H1 (cell line): ENCODE measurements at regions not wholly inside any gene's neighbourhood (a gene's known extent, or its start where the extent isn't known, plus 50 kb on each side); places are given as distances from the start of the nearest gene placed in this dataset.

Experiments used
- CTCF ChIA-PET: fragments of 300-600 bp; sonication (Branson Sonifier 250); formaldehyde crosslinking; loops from one replicate; lab custom pipeline; 2021; ENCODE audit not compliant: partially characterized antibody; lab: Charles Lee
- POLR2A ChIA-PET: fragments of 300-600 bp; sonication (Branson Sonifier 250); formaldehyde crosslinking; loops from one replicate; lab custom pipeline; 2021; ENCODE audit warnings: inconsistent platforms; ENCODE audit not compliant: partially characterized antibody; lab: Charles Lee
- DNase-seq, 2 experiments: peaks; one replicate each; pipeline versions ENCODE4 v3.0.0 to v3.0.0-alpha.2; 2010 to 2022; ENCODE audit warnings: low spot score in 2 of 2, low read depth in 1 of 2, mixed read lengths in 1 of 2
- FAIRE-seq: peaks from 2 replicates; lab custom pipeline; 2011; peaks lifted over from hg19 to GRCh38; lab: Jason Lieb, UNC
- H2AFZ ChIP-seq: 2 replicates; pipeline ENCODE4 v1.8.1; 2012; ENCODE audit warnings: low read length, inconsistent platforms
- H2AK5ac ChIP-seq: 2 replicates; pipeline ENCODE4 v1.6.1; 2013; ENCODE audit warnings: low read depth, low read length
- H2BK120ac ChIP-seq: replicated peaks from 2 replicates; pipeline ENCODE3; 2013; ENCODE audit warnings: low read depth, low read length, inconsistent platforms
- H2BK12ac ChIP-seq: 2 replicates; pipeline ENCODE4 v1.6.1; 2013; ENCODE audit warnings: low read depth, low read length
- H2BK15ac ChIP-seq: 2 replicates; pipeline ENCODE4 v1.6.1; 2013; ENCODE audit warnings: low read length
- H2BK20ac ChIP-seq: 2 replicates; pipeline ENCODE4 v1.6.1; 2013; ENCODE audit warnings: low read length
- H2BK5ac ChIP-seq: 2 replicates; pipeline ENCODE4 v1.6.1; 2013; ENCODE audit warnings: low read depth, low read length
- H3K14ac ChIP-seq: 2 replicates; pipeline ENCODE4 v1.6.1; 2013; ENCODE audit warnings: inconsistent platforms; ENCODE audit not compliant: insufficient read length
- H3K18ac ChIP-seq: 2 replicates; pipeline ENCODE4 v1.6.1; 2013; ENCODE audit warnings: low read length; ENCODE audit errors: extremely low read depth
- H3K23ac ChIP-seq: 2 replicates; pipeline ENCODE4 v1.6.1; 2013; ENCODE audit warnings: inconsistent platforms; ENCODE audit not compliant: insufficient read length
- H3K23me2 ChIP-seq: 2 replicates; pipeline ENCODE4 v1.6.1; 2013; ENCODE audit warnings: low read depth, low read length
- H3K27ac ChIP-seq: 2 replicates; pipeline ENCODE4 v1.6.1; 2011; ENCODE audit warnings: low read depth, low read length, inconsistent platforms
- H3K27me3 ChIP-seq, 4 experiments: replicated peaks in 1 of 4; 1 replicate in 1 of 4; 2 replicates in 3 of 4; pipeline versions ENCODE4 v1.6.1 to v1.8.1; 2011 to 2013; ENCODE audit warnings: low read length in 3 of 4, mild to moderate bottlenecking in 3 of 4, inconsistent platforms in 2 of 4, mixed read lengths in 2 of 4, moderate library complexity in 1 of 4; ENCODE audit not compliant: control insufficient read depth in 3 of 4, insufficient read depth in 3 of 4; ENCODE audit errors: extremely low read depth in 1 of 4
- H3K36me3 ChIP-seq, 4 experiments: 2 replicates each; pipeline versions ENCODE4 v1.6.1 to v1.8.1; 2011 to 2013; ENCODE audit warnings: mild to moderate bottlenecking in 4 of 4, low read length in 3 of 4, moderate library complexity in 2 of 4, control low read depth in 1 of 4, inconsistent platforms in 1 of 4; ENCODE audit not compliant: insufficient read depth in 4 of 4, control insufficient read depth in 2 of 4
- H3K4ac ChIP-seq: replicated peaks from 2 replicates; pipeline ENCODE3; 2013; ENCODE audit warnings: low read length, low read depth, mixed read lengths, inconsistent platforms; ENCODE audit not compliant: insufficient read length
- H3K4me1 ChIP-seq, 4 experiments: replicated peaks in 1 of 4; 1 replicate in 1 of 4; 2 replicates in 3 of 4; pipeline versions ENCODE4 v1.6.1 to v1.8.1; 2011 to 2013; ENCODE audit warnings: low read length in 3 of 4, inconsistent platforms in 2 of 4, mixed read lengths in 1 of 4; ENCODE audit not compliant: insufficient read depth in 4 of 4, control insufficient read depth in 3 of 4
- H3K4me2 ChIP-seq, 2 experiments: 2 replicates each; pipeline versions ENCODE4 v1.6.1 to v1.8.1; 2011 to 2013; ENCODE audit warnings: low read depth in 2 of 2, low read length in 2 of 2, control low read depth in 1 of 2, inconsistent platforms in 1 of 2, mild to moderate bottlenecking in 1 of 2; ENCODE audit not compliant: insufficient read depth in 1 of 2
- H3K4me3 ChIP-seq, 4 experiments: fragments of 200-600, 300-600 bp in 1 of 4; sonication (generic), shearing (Covaris generic), sonication (Bioruptor Twin) in 1 of 4; 2 replicates each; pipeline versions ENCODE4 v1.5.1 to v1.8.1; 2011 to 2016; ENCODE audit warnings: low read length in 4 of 4, low read depth in 3 of 4, control low read depth in 2 of 4, inconsistent platforms in 2 of 4, mild to moderate bottlenecking in 2 of 4, mixed read lengths in 1 of 4, moderate library complexity in 1 of 4; ENCODE audit not compliant: insufficient read depth in 2 of 4; ENCODE audit errors: extremely low read depth in 1 of 4
- H3K56ac ChIP-seq: replicated peaks from 2 replicates; pipeline ENCODE3; 2013; ENCODE audit warnings: low read depth, mild to moderate bottlenecking, mixed read lengths, low read length, inconsistent platforms; ENCODE audit not compliant: insufficient read length
- H3K79me1 ChIP-seq: 2 replicates; pipeline ENCODE4 v1.6.1; 2013; ENCODE audit warnings: low read depth, low read length, control low read depth
- H3K79me2 ChIP-seq, 2 experiments: 2 replicates each; pipeline versions ENCODE4 v1.6.1 to v1.8.1; 2012 to 2013; ENCODE audit warnings: low read length in 2 of 2, mild to moderate bottlenecking in 2 of 2, inconsistent platforms in 1 of 2; ENCODE audit not compliant: insufficient read depth in 2 of 2, control insufficient read depth in 1 of 2
- H3K9ac ChIP-seq, 4 experiments: replicated peaks in 1 of 4; 1 replicate in 1 of 4; 2 replicates in 3 of 4; pipeline versions ENCODE4 v1.6.1 to v1.8.1; 2011 to 2013; ENCODE audit warnings: low read depth in 3 of 4, low read length in 3 of 4, control low read depth in 2 of 4, mild to moderate bottlenecking in 2 of 4, moderate library complexity in 2 of 4, inconsistent platforms in 1 of 4; ENCODE audit errors: extremely low read depth in 1 of 4
- H3K9me3 ChIP-seq, 2 experiments: 2 replicates each; pipeline versions ENCODE4 v1.6.1 to v1.8.1; 2012 to 2013; ENCODE audit warnings: mild to moderate bottlenecking in 2 of 2, moderate library complexity in 2 of 2, control low read depth in 1 of 2, inconsistent platforms in 1 of 2, low read depth in 1 of 2, low read length in 1 of 2, mixed read lengths in 1 of 2; ENCODE audit not compliant: insufficient read depth in 2 of 2
- H4K20me1 ChIP-seq, 2 experiments: replicated peaks in 1 of 2; 2 replicates each; pipeline versions ENCODE3 to v1.8.1; 2011 to 2013; ENCODE audit warnings: inconsistent platforms in 2 of 2, low read length in 2 of 2, mild to moderate bottlenecking in 1 of 2; ENCODE audit not compliant: insufficient read depth in 2 of 2, control insufficient read depth in 1 of 2
- H4K5ac ChIP-seq: 2 replicates; pipeline ENCODE4 v1.6.1; 2013; ENCODE audit warnings: low read length, low read depth, mixed read lengths, inconsistent platforms; ENCODE audit not compliant: insufficient read length
- H4K8ac ChIP-seq: 2 replicates; pipeline ENCODE4 v1.8.0; 2013; ENCODE audit warnings: mild to moderate bottlenecking, moderate library complexity, low read length, inconsistent platforms; ENCODE audit not compliant: insufficient read depth; ENCODE audit errors: extremely low read depth
- H4K91ac ChIP-seq: replicated peaks from 2 replicates; pipeline ENCODE3; 2013; ENCODE audit warnings: low read length, mixed read lengths, inconsistent platforms; ENCODE audit not compliant: insufficient read length
- PHF8 ChIP-seq: fragments of 200-600 bp; sonication (generic); conservative IDR thresholded peaks from 2 replicates; pipeline ENCODE4 v1.7.1; 2012; ENCODE audit warnings: low read depth, mild to moderate bottlenecking, inconsistent platforms, low read length, moderate library complexity
- SP1 ChIP-seq: IDR thresholded peaks from 2 replicates; pipeline ENCODE4 v1.6.1; 2011; ENCODE audit warnings: low read depth, low read length
- TCF12 ChIP-seq: IDR thresholded peaks from 2 replicates; pipeline ENCODE4 v1.6.1; 2011; ENCODE audit warnings: low read depth, mild to moderate bottlenecking, low read length
- WGBS, 2 experiments: shearing (Covaris generic) in 1 of 2; methylation state at CpG; one replicate each; pipeline versions ENCODE4 v1.1.6 to v1.1.7; 2013 to 2015; ENCODE audit warnings: low lambda C conversion rate in 2 of 2, mixed read lengths in 2 of 2, inconsistent platforms in 1 of 2, low coverage in 1 of 2, missing lambda C conversion rate in 1 of 2; ENCODE audit not compliant: insufficient replicate concordance in 2 of 2, insufficient coverage in 1 of 2, insufficient read length in 1 of 2; ENCODE audit errors: extremely low coverage in 1 of 2, missing lambda C conversion rate in 1 of 2; 5-methylcytosine and 5-hydroxymethylcytosine counted together

- no peak overlapping the region for H4K8ac ChIP-seq
- no peaks in the 10 kb centered on the region for H4K20me1 ChIP-seq
- no peaks in the 10 kb centered on the region for H3K36me3 ChIP-seq
- ChIA-PET POLR2A (no interaction called here), CTCF (interaction anchor here (0.6 kb wide), 1 partner anchor 946 kb away, joined by 3 read pairs; no protein-coding TSS in a partner anchor)
- H2BK5ac ChIP-seq = no peak overlapping the region
- H3K79me2 ChIP-seq = no peaks in the 10 kb centered on the region
- no peak overlapping the region for H3K4me2 ChIP-seq
- H3K18ac ChIP-seq = no peak overlapping the region
- no peak overlapping the region for H2BK120ac ChIP-seq
- no peak overlapping the region for H3K4me3 ChIP-seq
- H3K4ac ChIP-seq = no peak overlapping the region
- H3K27me3 ChIP-seq = no peaks in the 10 kb centered on the region
- H2BK20ac ChIP-seq = no peak overlapping the region
- no peak overlapping the region for H3K27ac ChIP-seq
- no peaks in the 10 kb centered on the region for H3K9me3 ChIP-seq
- no peak overlapping the region for H2BK12ac ChIP-seq
- no peak overlapping the region for H2AK5ac ChIP-seq
- H3K9ac ChIP-seq = no peak overlapping the region
- H3K4me1 ChIP-seq = no peaks in the 10 kb centered on the region
- DNase-seq (no peak), FAIRE-seq (no peak)
- no peak overlapping the region for H4K91ac ChIP-seq
- H2BK15ac ChIP-seq = no peak overlapping the region
- no peak overlapping the region for H3K14ac ChIP-seq
- no peak overlapping the region for H3K23ac ChIP-seq
- H3K79me1 ChIP-seq = no peaks in the 10 kb centered on the region
- TF ChIP-seq TCF12 = no peak
- no peak for TF ChIP-seq SP1
- TF ChIP-seq PHF8 = no peak
- 93% methylated on average over 3 of the region's 3 CpGs; no CpG with 5 or more reads in 1 of the 2 experiments for WGBS, 2 experiments
- no peak overlapping the region for H3K56ac ChIP-seq
- no peaks in the 10 kb centered on the region for H3K23me2 ChIP-seq
- H2AFZ ChIP-seq = 0 out of 2 replicates have a peak overlapping the region, but pooled peaks have one; percentile 80
- no peak overlapping the region for H4K5ac ChIP-seq
Observed at GRCh38 chr4:117641519-117641918, 392.8 kb upstream of the NDST3 start.
